ENCODE measurements at regions not wholly inside any gene's neighbourhood (a gene's known extent, or its start where the extent isn't known, plus 50 kb on each side); places are given as distances from the start of the nearest gene placed in this dataset.

- no peaks in the 10 kb centered on the region for H3K4me1 ChIP-seq (ENCODE audit: control insufficient read depth in 1 of 2, insufficient read depth in 2 of 2, low read length in 2 of 2)
- H3K36me3 ChIP-seq (ENCODE audit: control insufficient read depth in 1 of 2, insufficient read depth in 2 of 2, low read length in 2 of 2) = no peaks in the 10 kb centered on the region
- TF ChIP-seq MAX (IDR thresholded peaks at IDR 0.05) = no peak
- TF ChIP-seq ATF3 (IDR thresholded peaks at IDR 0.05) = no peak
- no peak for TF ChIP-seq CTCF (IDR thresholded peaks at IDR 0.05 in 2 of 3, conservative IDR thresholded peaks at IDR 0.05 in 1 of 3; ENCODE audit: borderline replicate concordance in 1 of 3, insufficient read depth in 1 of 3, low read depth in 2 of 3, low read length in 2 of 3)
- no peak for TF ChIP-seq CEBPB (IDR thresholded peaks at IDR 0.05; ENCODE audit: low read depth)
- TF ChIP-seq RAD21 (IDR thresholded peaks at IDR 0.05; ENCODE audit: low read depth) = no peak
- no peak for TF ChIP-seq ELF1 (IDR thresholded peaks at IDR 0.05; ENCODE audit: borderline replicate concordance, low read depth)
- no peak for TF ChIP-seq SIN3A (IDR thresholded peaks at IDR 0.05; ENCODE audit: low read depth)
- TF ChIP-seq ZBTB33 (IDR thresholded peaks at IDR 0.05; ENCODE audit: extremely low read depth, insufficient replicate concordance, low read length) = no peak
- TF ChIP-seq TCF7L2 (IDR thresholded peaks at IDR 0.05; ENCODE audit: borderline replicate concordance, extremely low read depth, insufficient read depth, insufficient read length) = no peak
- no peak for TF ChIP-seq YY1 (IDR thresholded peaks at IDR 0.05; ENCODE audit: extremely low read depth, insufficient replicate concordance, low read depth, low read length)
- POLR2A ChIA-PET = no interaction called here
- no peak overlapping the region for H2AFZ ChIP-seq (ENCODE audit: low read depth, low read length, poor library complexity, severe bottlenecking)
- DNase-seq (ENCODE audit: low read depth, low spot score) (no peak), ATAC-seq (no peak)
- RAD21 ChIA-PET (ENCODE audit: low non-redundant PET in 1 of 2, low total read pairs in 2 of 2, uncharacterized antibody in 2 of 2, unreplicated experiment in 2 of 2) = no interaction called here
- H3K9me2 ChIP-seq (ENCODE audit: insufficient read depth) = no peaks in the 10 kb centered on the region
- H3K4me2 ChIP-seq (ENCODE audit: low read length) = no peak overlapping the region
- no peaks in the 10 kb centered on the region for H3K27me3 ChIP-seq (ENCODE audit: insufficient read depth, low read length)
- no peak overlapping the region for H3K4me3 ChIP-seq (replicated peaks in 1 of 2; ENCODE audit: low read depth in 1 of 2, low read length in 2 of 2)
- no peaks in the 10 kb centered on the region for H3K9me3 ChIP-seq (ENCODE audit: control insufficient read depth in 1 of 2, insufficient read depth in 1 of 2, low read depth in 1 of 2, low read length in 2 of 2)
- no TSS peak for BruUV-seq (replicated peaks)
- CTCF ChIA-PET = no interaction called here
- no peaks in the 10 kb centered on the region for H4K20me1 ChIP-seq (ENCODE audit: insufficient read depth)
- H3K27ac ChIP-seq (ENCODE audit: low read depth, low read length) = no peak overlapping the region
- no peak overlapping the region for H3K9ac ChIP-seq (ENCODE audit: low read length)
- intact Hi-C loops (cut with micrococcal nuclease) = no loop called here
- H3K79me2 ChIP-seq (ENCODE audit: insufficient read depth, low read length) = no peaks in the 10 kb centered on the region
These were observed 619.1 kb downstream of the CCDC171 start for GRCh38 chr9:16171911-16172310.
